ENCODE measurements at regions not wholly inside any gene's neighbourhood (a gene's known extent, or its start where the extent isn't known, plus 50 kb on each side); places are given as distances from the start of the nearest gene placed in this dataset.
"Not testable (repeated sequence)": the region's sequence is repeated elsewhere in the genome, so short reads cannot be mapped to it uniquely, and the experiment has no call there.

DNA sequence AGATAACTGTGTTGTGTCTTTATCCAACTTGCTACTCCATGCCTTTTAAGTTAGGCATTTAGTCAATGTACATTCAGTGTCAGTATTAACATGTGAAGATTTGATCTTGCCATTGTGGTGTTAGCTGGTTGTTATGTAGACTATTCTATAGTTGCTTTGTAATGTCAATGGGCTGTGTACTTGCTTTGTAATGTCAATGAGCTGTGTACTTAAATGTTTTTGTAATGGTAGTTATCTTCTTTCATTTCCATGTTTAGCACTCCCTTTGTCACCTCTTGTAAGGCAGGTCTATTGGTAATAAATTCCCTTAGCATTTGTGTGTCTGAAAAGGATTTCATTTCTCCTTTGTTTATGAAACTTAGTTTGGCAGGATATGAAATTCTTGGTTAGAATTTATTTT is 53.4 kb downstream of the MC4R start:
- DNase-seq (ENCODE audit: low read depth in 2 of 2) = no peak

DNA sequence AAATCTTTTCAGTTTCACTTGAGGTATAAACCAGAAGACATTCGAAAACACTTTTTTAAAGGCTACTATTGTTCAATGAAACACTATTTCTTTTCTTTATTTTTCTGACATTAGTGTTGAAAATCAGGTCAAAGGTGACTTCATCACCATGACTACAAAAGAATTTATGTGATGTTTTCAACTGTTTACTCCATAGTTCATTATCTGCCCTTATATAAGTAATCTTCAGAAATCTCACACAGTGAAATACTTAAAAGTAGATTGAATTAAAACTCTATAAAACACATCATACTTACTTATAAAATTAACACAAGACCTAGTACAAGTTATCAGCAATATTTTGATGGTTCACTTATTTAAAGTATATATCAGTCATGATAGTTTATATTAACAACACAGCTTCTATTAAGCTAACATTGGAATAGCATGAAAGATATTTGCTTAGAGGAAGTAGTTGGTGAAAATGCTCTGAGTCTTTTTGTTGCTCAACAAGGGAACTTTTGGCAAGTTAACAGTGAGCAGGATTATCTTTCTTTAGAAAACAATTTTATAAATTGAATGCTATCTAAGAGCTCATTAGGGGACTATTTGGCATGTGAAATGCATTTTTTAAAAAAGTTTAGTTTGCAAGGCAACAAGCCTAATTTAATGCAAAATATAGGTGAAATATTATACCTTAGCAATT is 60.8 kb downstream of the MC4R start:
- DNase-seq (ENCODE audit: low read depth in 2 of 2) = no peak

DNA sequence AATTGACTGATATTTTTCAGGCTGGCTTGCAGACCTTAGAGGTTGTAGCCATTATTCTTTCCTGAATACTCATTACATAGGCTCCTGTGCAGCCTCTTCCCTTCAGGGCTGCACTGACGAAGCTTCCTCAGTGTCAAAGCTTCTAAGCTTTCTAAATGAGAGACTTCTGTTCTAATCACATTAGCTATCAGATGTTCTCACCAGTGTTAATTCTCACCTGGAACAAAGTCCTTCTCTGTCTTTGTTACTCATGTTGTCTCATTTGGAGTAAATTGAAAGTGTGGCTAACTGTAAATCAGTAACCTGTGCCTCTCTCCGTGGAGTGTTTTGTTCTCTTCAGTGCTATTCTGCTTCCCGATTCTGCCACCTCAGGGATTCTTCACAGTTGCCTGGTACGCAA is 76.9 kb downstream of the MC4R start:
- no peak for DNase-seq (ENCODE audit: low read depth in 2 of 2)

DNA sequence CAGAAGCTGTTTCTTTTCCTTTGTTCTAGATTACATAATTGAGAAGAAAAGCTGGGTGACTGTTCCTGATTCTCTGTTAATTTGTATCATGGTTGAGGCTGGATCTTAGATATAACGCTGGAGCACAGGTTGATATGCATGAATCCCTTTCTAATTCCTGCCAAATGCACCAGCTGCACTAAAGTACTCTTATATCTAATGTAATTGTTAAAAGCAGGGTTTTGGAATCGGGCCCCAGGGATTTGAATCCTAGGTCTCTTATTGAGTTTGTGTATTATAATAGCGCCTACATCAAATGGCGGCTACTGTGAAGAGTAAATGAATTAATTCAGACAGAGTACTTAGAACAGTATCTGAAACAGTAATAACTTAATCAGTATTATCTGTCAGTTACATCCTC is 80.4 kb downstream of the MC4R start:
- no peak for DNase-seq (ENCODE audit: low read depth in 2 of 2)

DNA sequence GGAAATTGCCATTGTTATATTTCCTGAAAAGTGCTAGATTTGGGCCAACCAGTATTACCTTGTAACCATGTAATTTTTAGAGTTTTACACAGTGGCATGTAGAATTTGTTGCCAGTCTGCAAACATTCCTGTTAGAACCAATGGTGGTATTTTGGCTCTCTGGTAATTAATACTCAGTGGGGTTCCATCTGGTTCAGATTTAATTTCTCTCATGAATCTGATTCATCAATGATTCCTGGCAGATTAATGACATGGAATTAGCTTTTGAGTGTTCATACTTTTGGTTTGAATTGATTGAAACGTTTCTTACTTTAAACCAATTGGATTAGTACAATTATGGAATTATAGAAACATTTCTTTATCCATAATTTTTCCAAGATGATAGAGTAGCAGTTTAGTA is 93.2 kb downstream of the MC4R start:
- DNase-seq (ENCODE audit: low read depth in 2 of 2) = no peak

DNA sequence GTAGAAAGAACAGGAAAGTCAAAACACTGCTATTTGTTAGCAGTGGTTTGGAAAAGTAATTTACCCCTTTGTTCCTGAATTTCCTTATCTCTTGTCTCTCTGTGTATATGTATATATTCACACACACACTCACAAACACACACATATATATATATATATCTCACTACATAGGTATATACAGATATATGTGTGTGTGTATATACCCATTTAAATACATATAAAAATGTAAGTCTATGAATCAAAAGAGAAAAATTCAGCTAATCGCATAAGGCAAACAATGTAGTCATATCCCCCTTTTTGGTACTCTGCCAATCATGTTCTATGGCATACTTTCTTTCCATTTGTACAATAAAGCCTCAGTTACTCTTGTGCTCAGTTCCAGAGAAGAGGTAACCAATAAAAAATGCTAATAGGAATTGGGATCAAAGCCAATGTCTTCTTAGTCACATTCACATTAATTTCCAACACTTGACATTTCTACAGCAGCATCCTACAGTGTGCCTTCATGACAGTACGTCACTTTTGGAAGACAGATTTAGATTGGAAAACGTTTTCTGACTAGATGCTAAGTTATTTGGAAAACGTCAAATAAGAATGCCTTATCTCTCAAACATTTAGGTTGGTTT is 94.6 kb downstream of the MC4R start:
- DNase-seq (ENCODE audit: low read depth in 2 of 2) = no peak

DNA sequence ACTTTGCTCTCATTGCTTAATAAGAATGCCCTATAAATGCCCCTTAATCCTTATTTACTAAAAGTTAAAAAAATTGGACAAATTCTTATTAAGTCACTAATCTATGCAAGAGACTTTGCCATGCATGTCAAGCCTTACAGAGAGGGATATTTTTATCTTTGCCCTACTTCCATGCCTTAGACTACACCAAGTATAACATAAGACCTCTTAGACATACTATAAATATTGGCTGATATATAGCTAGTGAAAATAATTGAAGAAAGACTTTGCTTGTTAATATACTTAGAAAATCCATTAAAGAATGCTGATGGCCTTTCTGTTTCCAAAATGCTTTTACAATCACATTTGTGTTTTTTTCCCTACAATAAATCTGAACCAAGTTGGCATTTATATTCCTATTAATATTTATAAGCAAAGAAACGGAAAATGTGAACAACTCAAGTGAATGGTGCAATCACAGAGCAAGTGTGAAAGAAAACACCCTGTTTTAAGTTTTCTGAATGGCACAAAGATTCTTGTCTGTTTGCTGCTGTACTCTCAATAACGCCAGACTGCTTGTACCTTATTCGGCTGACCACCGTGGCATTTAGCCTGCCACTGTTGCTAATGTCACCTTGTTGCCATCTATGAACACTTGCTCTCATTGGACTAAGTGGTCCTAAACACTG is 105.0 kb downstream of the MC4R start:
- no peak for DNase-seq (ENCODE audit: low read depth in 2 of 2)

DNA sequence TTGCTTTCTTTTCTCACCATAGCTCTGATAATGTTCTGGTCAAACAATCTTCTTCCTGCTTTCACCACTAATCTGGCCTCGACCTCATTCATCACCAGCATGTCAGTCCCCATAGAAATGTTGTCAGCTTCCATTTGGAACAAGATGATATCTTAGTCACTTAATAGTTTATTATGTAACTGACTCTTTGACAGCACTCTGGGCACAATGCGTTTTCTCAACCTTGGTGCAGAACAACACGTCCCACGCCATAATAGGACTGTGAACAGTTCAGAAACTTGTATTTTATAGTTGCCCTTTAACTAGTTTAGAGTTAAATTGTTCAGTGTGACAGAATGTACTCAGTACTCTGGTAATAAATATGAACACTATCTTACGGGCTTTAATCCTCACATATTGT is 106.0 kb downstream of the MC4R start:
- no peak for DNase-seq (ENCODE audit: low read depth in 2 of 2)

DNA sequence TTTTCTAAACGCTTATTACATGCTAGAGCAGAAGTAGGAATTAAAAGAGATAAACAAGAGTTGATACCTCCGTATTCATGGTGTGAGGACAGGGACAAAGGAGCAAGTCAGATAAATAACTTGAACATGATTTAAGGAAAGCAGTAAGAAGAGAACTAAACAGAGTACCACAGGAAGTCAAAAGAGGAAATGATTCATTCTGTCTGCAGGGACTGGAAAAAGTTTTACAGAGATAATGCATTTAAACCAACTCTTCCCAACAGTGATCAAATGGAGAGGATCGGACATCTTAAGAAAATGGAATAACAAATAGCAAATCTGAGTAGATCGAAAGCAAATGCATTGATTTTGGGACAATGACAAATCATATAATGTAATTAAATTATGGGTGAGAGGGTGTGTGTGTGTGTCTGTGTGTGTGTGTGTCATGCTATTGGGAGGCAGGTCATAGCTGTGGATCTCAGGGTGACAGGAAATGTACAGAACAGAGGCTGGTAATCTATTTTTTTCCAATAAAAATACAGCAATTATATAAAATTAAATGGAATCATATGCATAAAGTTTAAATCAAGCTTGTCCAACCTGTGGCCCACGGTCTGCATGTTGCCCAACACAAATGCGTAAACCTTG is 113.4 kb downstream of the MC4R start:
- DNase-seq (ENCODE audit: low read depth in 2 of 2) = no peak

DNA sequence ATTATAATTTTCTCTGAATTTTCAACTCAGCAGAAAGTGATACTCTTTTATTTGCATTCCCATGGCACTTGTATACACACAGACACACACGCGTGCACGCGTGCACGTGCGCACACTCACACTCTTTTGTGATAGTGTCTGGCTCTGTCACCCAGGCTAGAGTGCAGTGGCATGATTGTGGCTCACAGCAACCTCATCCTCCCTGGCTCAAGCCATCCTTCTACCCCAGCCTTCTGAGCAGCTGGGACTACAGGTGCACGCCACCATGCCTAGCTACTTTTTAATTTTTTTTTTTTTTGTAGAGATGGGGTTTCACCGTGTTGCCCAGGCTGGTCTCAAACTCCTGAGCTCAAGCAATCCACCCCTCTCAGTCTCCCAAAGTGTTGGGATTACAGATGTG is 123.2 kb downstream of the MC4R start:
- DNase-seq (ENCODE audit: low read depth in 2 of 2) = no peak

DNA sequence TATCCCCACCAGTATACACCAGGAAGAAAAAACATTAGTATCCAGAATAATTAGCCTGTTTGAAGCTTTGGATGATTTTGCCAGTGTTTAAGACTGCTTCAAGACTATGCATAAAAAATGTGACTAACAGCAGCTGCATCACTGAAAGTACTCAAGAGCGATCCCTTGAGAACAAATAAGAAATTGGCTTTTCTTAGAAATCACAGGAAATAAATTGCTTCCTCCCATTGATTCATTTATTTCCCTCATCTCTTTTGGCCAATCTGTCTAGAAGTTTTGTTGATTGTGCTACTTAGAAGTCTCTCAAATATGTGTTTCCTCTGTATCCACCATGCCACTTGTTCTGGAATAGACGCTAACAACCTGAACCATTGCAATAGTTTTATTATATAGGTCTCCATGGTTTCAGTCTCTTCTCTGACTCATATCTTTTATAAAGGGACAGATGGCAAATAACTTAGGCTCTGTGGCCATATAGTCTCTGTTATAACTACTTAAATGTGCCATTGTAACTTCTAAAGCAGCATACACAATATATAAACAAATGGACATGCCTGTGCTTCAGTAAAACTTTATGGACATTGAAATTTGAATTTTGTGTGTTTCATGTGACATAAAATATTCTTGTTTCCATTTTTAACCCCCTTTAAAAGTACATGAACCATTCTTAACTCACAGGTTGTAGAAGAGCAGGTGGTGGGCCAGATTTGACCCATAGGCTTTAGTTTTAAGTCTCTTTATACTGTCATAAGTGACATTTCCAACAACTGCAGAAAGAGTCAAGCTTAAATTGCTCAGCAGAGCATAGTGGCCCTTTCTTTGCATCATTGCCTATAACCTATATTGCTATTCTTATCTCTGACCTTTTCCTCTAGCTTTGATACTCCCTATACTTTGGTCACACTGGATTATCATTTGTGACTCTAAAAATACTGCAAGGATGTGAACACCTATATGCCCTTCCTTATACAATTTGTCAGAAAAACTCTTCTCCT is 123.9 kb downstream of the MC4R start:
- no peak for DNase-seq (ENCODE audit: low read depth in 2 of 2)

DNA sequence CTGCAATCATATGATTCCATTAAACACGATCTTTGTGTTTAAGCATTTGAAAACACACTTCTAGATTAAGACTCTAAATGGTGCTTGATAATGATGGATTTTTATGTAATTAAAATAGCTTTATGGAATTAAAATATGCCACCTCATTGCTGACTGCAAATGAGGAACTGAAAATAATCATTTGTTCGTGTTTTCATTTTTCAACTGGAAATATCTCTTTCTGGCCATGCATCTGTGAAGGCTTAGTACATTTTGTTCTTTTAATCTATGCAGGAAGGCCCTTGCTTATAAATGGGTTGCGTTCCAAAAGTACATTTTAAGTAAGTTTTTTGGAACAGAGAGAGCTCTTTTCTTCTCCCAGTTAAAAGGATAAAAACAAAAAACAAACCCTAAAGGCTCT is 125.5 kb downstream of the MC4R start:
- DNase-seq (ENCODE audit: low read depth in 2 of 2) = no peak

DNA sequence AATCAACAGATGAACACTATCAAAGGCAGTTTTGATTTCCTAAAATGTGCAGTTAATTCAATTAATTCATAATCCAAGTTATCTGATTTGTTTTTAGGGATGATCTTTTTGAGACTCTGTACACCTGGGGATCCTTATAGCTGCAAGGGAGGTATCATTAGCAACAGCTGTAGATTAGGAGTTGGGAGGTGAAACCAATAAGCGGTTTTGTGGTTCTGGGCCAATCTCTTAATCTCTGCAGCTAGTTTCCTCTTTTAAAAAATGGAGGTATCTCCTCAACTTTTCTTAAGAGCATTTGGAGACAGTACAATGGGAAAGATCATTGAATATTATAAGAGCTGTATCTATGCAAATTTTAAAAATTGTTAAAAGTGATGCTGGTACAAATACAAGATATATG is 126.0 kb downstream of the MC4R start:
- DNase-seq (ENCODE audit: low read depth in 2 of 2) = no peak

DNA sequence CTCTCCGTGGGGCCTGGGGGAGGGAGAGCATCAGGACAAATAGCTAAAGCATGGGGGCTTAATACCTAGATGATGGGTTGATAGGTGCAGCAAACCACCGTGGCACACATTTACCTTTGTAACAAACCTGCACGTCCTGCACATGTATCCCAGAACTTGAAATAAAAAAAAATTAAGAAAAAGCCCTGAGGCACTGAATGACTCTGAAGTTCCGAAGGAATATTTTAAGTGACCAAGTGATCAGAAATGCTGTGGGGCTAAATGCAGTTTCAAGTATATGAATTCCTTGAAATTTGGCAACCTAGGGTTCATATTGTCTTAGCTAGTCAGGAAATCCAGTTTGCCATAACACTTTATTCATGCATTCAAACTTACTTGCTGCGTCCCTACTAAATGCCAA is 127.5 kb downstream of the MC4R start:
- DNase-seq (ENCODE audit: low read depth in 2 of 2) = no peak

DNA sequence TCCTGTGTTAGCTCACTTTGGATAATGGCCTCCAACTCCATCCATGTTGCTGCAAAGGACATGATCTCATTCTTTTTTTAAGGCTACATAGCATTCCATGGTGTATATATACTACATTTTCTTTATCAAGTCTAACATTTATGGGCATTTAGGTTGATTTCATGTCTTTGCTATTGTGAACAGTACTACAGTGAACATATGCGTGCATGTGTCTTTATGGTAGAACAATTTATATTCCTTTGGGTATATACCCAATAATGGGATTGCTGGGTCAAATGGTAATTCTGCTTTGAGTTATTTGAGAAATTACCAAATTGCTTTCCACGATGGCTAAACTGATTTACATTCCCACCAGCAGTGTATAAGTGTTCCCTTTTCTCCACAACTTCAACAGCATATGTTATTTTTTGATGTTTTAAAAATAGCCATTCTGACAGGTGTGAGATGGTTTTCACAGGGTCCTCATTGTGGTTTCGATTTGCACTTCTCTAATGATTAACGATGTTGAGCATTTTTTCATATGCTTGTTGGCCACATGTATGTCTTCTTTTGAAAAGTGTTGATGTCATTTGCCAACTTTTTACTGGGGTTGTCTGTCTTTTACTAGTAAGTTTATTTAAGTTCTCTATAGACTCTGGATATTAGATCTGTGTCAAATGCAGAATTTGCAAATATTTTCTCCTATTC is 133.4 kb downstream of the MC4R start:
- not testable (repeated sequence) for DNase-seq (ENCODE audit: low read depth in 2 of 2)

DNA sequence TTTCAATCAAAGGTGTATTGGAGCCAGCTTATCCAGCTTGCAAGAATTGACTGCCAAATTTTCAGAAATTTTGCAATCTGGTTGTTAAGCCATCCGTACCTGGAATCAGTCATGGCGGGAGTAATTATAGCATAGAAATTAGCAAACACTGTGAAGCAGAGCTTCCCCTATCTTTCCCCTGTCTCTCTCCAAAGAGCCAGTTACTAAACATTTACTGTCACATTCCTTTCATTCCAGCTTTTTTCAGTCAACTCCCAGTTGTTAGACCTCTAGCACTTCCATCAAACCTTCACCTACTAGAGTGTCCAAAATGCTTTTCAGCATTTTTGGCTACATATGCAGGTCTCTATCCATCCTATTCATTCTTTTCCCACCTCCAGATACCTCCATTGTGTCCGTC is 137.4 kb downstream of the MC4R start:
- no peak for DNase-seq (ENCODE audit: low read depth in 2 of 2)

DNA sequence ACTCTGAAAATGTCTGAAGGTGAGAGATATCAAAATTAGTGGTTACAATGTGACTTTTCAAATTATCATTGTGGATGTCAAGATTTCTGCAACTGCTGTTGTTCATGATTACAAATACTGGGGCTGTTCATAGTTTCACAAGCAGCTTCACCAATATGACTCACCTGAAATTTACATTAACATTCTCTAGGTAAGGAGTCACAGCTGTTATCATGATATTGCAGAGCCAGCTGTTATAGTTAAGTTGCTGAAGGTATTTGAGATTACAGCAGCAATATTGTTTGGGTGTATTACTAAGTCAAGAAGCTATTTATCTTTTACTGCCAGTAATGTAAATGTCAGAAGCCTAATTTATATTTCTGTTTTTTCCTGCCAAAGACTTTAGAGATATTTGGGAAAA is 140.0 kb downstream of the MC4R start:
- no peak for DNase-seq (ENCODE audit: low read depth in 2 of 2)

DNA sequence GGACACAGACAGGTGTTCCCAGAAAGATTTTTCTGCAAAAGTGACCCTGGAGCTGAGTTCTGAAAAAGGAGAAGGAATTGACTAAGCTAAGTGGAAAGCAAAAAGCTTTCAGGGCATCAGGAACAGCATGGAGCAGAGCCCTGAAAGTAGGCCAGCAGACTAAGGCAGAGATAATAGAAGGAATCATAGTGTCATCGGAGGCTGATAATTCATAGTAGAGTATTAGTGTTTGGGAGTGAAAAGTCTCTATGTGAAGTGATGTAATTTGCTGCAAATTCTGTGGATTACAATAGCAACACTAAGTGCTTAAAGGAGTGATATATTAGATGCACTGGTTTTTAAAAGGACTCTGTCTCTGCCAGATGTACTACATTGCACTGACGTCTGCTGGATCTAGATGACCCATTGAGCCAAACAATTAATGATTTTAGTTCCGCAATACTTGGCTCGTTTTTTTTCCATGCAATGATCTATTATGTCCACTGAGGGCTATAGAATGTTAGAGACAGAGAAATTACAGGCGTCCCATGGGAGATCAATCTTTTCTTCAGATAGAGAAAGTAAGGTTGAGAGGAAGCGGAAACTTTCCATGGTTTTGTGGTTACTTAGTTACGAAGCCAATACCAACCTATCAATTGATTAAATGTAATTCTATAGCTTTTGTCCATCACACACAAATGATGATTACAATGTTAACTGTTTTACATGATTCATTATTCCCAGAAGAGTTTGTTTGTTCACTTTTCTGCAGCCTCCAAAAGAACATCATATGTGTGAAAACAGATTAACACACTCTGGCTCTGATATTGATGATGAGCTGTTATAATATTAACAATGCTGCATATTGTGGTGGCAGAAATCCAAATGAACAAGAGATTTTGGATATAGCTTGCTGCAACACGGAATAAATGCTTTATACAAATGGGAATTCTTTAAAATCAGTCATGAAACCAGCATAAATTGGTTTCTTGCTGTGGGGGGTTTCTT is 143.7 kb downstream of the MC4R start:
- no peak for DNase-seq (ENCODE audit: low read depth in 2 of 2)

DNA sequence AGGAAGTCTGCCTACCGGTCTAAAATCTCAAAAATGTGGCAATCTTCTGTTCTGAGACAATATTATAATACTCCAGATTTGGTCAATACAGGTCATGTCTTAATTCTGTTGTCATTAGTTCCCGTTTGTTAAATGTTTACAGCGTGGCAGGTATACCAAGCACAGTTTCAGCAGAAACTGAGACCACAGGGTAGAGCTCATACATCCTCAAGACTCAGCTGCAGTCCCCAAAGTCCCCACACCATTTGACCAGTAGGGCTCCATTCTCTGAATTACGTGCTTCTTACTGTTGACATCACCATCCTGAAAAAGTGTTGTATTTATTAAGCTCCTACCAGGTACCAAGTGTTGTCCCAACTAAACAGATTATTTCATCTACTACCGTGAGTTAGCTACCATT is 157.1 kb downstream of the MC4R start:
- DNase-seq (ENCODE audit: low read depth in 2 of 2) = no peak

DNA sequence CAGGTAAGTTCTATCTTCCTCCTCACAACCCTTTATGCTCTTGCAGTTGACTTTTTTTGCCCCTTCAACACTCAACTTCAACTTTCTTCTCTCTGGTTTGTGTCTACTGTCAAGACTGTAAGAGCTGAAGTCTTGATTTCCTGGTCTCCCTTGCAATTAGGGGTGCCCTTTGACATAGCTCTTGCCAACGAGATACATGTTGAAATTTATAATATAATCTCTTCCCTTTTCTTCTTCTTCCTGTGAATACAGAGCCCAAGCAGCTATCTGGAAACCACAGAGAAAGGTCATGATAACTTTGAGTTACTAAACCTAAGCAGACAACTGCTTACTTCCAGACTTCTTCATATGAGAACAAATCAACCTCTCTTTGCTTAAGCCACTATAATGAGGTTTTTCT is 163.5 kb downstream of the MC4R start:
- no peak for DNase-seq (ENCODE audit: low read depth in 2 of 2)

All from stimulated activated CD8-positive, alpha-beta memory T cell treated with anti-CD3 and anti-CD28 coated beads, Interleukin-15, amount 100 ng/mL, for 48 hours (primary cell).